ENCODE measurements at regions not wholly inside any gene's neighbourhood (a gene's known extent, or its start where the extent isn't known, plus 50 kb on each side); places are given as distances from the start of the nearest gene placed in this dataset.
"Not testable (repeated sequence)": the region's sequence is repeated elsewhere in the genome, so short reads cannot be mapped to it uniquely, and the experiment has no call there.

DNA sequence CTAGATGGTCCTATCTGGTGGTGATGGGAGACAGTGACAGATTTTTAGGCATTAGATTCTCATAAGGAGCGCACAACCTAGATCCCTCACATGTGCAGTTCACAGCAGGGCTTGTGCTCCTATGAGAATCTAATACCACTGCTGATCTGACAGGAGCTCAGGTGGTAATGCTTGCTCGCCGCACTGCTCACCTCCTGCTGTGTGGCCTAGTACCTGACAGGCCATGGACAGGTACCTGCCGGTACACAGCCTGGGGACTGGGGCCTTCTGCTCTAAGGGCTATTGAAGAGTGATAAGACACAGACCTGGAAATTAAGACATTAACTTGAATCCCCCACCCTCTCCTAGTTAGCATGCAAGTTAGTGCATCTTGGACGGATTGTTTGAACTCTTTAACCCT lies 64.4 kb downstream of the KLRB1 start:
- not testable (repeated sequence) for H3K4me3 ChIP-seq (ENCODE audit: low read depth, low read length); DNase-seq (ENCODE audit: low read depth)

GRCh38 chr12:9542827-9543226 lies 64.9 kb downstream of the KLRB1 start:
- not testable (repeated sequence) for DNase-seq (ENCODE audit: low read depth); H3K4me3 ChIP-seq (ENCODE audit: low read depth, low read length)

GRCh38 chr12:9515925-9516324 lies 91.8 kb downstream of the KLRB1 start:
- not testable (repeated sequence) for DNase-seq (ENCODE audit: low read depth); H3K4me3 ChIP-seq (ENCODE audit: low read depth, low read length)

DNA sequence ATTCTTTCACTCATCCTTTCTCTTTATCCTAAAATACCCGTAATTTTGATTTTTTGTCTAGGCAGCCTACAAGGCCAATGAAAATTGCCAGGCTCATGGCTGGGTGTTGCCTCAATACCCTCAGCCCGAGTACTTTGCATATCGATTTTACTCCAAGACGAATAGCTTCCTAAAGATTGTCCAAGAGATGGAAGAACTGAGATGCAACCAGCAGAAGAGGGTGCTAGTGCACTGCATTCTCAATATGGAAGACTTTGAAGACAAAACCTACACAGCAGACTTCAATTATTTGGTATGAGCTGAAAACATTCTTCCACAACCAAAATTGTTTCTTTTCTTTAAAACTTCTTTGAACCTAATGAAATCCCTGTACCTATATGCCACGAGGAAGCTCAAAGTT lies 95.0 kb downstream of the KLRB1 start:
- H3K4me3 ChIP-seq (ENCODE audit: low read depth, low read length); DNase-seq (ENCODE audit: low read depth): not testable (repeated sequence)

DNA sequence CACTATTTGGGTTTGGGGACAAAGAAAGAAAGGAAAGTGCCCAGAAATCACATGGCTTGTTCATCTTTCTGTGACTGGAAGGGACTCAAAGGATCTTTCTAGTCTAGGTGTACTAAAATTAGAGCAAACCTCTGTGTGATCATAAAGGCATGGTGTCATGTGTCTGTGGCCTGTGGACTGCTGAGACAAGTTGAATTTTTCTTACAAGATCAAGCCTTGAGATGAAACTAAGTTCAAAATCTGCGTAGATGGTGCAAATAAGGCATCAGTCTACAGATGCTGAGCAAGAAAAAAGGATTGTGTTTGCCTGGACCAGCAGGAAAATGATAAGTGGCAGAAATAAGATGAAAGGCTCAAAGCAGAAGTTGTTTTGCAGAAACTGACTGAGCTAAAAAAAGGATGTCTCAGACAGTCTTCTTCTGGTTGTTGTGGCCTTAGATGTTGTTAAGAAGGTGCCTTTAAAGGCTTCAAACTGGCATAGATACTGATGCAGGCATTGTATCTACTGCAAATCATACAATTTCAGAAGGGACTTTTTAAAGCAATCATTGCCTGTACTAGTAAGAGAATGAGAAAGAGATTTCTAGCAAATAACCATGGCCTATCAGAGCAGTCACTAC lies 97.2 kb downstream of the KLRB1 start:
- H3K4me3 ChIP-seq (ENCODE audit: low read depth, low read length); DNase-seq (ENCODE audit: low read depth): not testable (repeated sequence)

- H3K4me3 ChIP-seq (ENCODE audit: low read depth, low read length), result no peak overlapping the region
- no peak for TF ChIP-seq CTCF (conservative IDR thresholded peaks at IDR 0.05; ENCODE audit: low read depth, low read length)
- no peak for DNase-seq (ENCODE audit: low read depth)
Measured at GRCh38 chr12:9509464-9510161, 98.1 kb downstream of the KLRB1 start.

DNA sequence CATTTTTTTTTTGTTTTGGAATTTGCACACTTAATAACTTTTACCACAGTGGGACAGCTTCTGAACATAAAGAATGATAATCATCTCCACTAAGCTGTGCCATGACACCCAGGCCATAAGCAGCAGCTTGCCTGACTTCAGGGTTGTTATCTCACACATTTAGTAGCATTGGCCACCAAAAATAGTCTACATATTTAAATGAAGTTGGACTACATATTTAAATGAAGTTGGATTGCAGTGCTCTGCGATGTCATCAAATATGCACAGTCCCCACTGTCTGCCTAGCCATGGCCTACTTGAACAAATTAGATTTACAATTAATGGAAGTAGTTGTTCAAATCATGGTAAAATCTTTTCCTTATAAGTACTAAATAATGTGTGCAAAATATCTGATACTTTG lies 101.0 kb downstream of the KLRB1 start:
- no peak overlapping the region for H3K4me3 ChIP-seq (ENCODE audit: low read depth, low read length)
- no peak for DNase-seq (ENCODE audit: low read depth)
- no peak for TF ChIP-seq CTCF (conservative IDR thresholded peaks at IDR 0.05; ENCODE audit: low read depth, low read length)

- H3K4me3 ChIP-seq (ENCODE audit: low read depth, low read length); DNase-seq (ENCODE audit: low read depth): not testable (repeated sequence)
Measured at GRCh38 chr12:9503384-9503783, 104.3 kb downstream of the KLRB1 start.

GRCh38 chr12:9502845-9503244 lies 104.9 kb downstream of the KLRB1 start:
- H3K4me3 ChIP-seq (ENCODE audit: low read depth, low read length); DNase-seq (ENCODE audit: low read depth): not testable (repeated sequence)

- not testable (repeated sequence) for H3K4me3 ChIP-seq (ENCODE audit: low read depth, low read length); DNase-seq (ENCODE audit: low read depth)
Measured at GRCh38 chr12:9493325-9493724, 114.4 kb downstream of the KLRB1 start.

- not testable (repeated sequence) for H3K4me3 ChIP-seq (ENCODE audit: low read depth, low read length); DNase-seq (ENCODE audit: low read depth)
Measured at GRCh38 chr12:9481289-9481688, 126.4 kb downstream of the KLRB1 start.

GRCh38 chr12:9474197-9474596 lies 133.5 kb downstream of the KLRB1 start:
- DNase-seq (ENCODE audit: low read depth); H3K4me3 ChIP-seq (ENCODE audit: low read depth, low read length): not testable (repeated sequence)

- not testable (repeated sequence) for DNase-seq (ENCODE audit: low read depth); H3K4me3 ChIP-seq (ENCODE audit: low read depth, low read length)
Measured at GRCh38 chr12:9473638-9474037, 134.1 kb downstream of the KLRB1 start.

GRCh38 chr12:9471501-9471900 lies 136.2 kb downstream of the KLRB1 start:
- not testable (repeated sequence) for H3K4me3 ChIP-seq (ENCODE audit: low read depth, low read length); DNase-seq (ENCODE audit: low read depth)

DNA sequence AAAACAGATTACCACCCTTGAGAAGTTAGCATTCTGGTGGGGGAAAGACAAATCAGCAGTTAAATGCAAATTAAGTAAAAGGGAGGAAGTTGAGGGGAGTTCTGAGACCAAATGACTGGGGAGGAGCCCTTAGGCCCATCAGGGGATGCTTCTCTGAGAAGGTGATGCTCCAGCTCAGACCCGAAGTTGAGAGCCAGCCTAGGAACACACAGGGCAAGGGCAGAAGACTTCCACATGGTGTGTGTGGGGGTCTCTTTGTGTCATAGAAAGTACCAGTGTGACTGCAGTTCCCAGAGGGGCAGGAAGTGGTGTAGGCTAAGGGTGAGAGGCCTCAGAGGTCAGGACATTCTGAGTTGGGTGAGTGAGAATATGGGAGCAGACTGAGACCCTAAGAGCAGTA lies 137.3 kb downstream of the KLRB1 start:
- H3K4me3 ChIP-seq (ENCODE audit: low read depth, low read length); DNase-seq (ENCODE audit: low read depth): not testable (repeated sequence)

GRCh38 chr12:9469956-9470355 lies 137.8 kb downstream of the KLRB1 start:
- DNase-seq (ENCODE audit: low read depth); H3K4me3 ChIP-seq (ENCODE audit: low read depth, low read length): not testable (repeated sequence)

GRCh38 chr12:9469463-9469862 lies 138.3 kb downstream of the KLRB1 start:
- not testable (repeated sequence) for DNase-seq (ENCODE audit: low read depth); H3K4me3 ChIP-seq (ENCODE audit: low read depth, low read length)

Measured in epithelial cell of proximal tubule (primary cell).